ENCODE measurements at regions not wholly inside any gene's neighbourhood (a gene's known extent, or its start where the extent isn't known, plus 50 kb on each side); places are given as distances from the start of the nearest gene placed in this dataset.
"Not testable (repeated sequence)": the region's sequence is repeated elsewhere in the genome, so short reads cannot be mapped to it uniquely, and the experiment has no call there.

DNA sequence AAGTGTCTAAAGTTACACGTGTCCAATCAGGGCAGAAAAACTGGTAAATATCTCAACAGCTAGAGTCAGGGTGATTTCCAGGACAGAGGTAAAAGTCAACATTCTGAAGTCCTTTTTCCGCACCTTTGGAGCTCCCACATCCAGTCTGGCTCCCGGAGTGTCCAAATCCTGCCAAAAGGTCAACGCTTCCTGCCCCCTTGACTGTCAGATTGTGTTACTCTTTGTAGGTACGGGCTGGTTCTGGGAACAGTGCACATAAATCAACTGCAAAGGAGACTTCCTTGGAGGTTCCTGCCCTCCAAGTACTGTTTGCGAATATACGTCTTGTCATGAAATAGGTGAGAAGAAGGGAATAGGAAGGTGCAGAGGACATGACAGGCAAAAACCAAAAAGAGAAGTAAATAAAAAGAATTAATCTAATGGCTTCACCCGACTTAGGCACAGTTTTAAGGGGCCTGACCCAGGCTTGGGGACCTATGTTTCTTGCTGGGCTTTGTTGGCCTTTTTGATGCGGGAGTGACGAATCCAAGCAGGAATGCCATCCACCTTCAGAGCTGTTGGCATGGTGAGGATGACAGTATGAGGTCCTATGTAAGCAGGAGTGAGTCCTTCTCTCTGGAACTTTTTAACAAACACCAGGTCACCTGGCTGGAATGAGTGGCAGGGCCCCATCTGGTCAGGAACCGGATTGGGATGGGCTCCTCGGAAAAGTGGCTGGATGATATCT lies 155.4 kb downstream of the TRIM27 start:
- no peak for DNase-seq (ENCODE audit: low spot score)

DNA sequence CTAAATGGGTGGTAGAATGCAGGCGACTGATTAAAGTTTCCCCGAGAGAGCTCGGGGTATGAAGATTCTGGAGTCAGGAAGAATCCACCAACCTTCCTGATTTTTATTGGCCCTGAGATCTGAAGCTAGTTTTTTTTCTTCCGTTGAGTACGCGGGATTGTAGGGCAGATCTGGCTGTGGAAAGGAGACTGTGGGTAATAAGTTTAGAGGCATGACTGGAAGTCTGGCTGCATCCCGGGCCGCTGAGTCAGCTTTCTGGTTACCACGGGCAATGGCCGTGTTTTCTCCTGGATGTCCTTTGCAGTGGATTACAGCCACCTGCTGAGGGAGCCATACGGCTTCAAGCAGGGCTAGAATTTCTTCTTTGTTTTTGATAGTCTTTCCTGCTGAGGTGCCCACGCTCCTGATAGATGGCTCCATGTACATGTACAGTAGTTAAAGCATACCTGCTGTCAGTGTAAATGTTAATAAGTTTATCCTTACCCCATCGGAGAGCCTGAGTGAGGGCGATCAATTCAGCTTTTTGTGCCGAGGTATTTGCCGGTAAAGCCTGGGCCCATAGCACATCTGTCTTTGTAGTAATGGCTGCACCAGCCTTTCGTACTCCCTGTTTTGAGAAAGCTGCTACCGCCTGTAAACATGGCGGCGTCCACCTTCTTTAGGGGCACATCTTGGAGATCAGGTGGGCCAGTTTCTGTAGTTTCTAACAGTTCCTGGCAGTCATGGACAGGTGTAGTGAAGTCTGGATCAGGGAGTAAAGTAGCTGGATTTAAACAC lies 154.0 kb downstream of the TRIM27 start:
- DNase-seq (ENCODE audit: low spot score), result no peak

DNA sequence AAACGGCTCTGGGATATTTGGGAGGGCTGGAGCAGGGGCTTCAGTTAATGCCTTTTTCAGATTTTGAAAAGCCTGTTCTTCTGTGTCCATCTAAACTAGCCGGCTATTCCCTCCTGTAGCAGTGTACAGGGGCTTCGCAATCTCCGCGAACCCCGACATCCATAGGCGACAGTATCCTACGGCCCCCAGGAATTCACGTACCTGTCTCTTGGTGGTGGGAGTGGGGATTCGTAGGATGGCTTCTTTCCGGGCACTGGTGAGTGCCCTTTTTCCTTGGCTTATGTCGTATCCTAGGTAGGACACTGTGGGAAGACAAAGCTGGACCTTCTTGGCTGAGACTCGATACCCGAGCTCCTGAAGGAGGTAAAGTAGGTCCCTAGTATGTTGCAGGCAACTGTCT lies 153.1 kb downstream of the TRIM27 start:
- DNase-seq (ENCODE audit: low spot score), result no peak

DNA sequence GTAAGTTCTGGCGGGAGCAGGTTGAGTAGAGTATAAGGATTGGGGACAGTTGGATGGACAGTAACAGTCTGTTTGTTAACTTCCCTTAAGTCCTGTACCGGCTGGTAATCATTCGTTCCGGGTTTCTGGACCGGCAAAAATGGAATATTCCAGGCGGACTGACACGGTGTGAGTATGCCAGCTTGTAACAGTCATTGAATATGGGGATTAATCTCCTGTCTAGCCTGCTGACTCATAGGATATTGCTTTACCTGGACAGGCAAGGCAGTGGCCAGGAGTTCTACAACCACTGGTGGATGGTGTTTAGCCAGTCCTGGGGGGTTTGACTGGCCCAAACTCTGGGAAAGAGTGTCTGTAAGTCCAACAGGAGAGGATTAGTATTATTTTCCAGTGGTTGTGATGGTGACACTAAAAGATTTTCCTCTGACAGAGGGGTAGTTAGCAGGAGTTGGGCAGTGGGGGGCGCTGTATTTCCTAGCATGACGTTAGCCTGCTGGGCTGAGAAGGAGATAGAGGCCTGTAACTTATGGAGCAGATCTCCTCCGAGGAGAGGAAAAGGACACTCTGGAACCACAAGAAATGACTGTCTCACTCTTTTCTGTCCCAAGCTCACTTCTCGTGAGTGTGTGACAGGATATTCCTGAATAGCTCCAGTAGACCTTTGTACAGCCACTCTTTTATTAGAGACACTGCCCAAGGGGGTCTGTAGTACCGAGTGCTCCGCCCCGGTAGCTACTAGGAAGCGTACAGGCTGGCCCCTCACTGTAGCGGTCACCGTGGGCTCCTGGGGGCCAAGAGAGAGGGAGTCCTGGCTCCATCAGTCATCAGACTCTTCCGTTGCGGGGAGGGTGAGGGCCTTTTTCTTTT lies 152.2 kb downstream of the TRIM27 start:
- DNase-seq (ENCODE audit: low spot score), result peak; percentile 62

DNA sequence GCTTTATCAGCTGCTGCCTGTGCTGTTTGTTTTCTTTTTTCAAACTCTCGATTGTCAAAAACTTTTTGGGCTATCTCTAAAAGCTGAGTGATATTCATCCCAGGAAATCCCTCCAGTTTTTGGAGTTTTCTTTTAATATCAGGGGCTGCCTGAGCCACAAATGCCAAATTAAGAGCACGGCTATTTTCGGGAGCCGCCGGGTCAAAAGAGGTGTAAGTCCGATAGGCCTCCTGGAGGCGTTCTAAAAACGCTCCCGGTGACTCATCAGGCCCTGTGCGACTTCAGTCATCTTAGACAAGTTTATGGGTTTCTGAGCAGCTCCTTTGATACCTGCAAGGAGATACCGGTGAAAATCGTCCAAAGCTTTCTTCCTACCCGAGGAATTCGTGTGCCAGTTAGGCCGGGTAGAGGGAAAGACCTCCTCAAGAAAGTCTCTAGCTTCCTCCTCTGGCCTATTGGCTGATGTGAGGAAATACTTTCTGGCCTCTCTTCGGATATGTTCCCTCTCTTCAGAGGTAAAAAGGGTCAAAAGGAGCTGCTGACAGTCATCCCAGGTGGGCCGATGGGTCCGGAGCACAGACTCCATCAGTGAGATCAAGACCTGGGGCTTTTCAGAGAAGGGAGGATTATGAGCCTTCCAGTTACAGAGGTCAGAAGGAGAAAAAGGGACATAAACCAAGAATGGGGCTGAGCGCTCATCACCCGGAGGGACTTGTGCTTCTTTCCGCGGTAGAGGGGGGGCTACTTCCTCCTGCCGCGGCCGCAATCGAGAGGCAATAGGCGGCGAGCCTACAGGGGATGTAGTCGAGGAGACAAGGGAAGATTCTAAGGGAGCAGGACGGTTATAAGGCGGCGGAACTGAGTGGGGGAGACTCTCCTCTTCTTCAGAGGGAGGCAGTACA lies 151.1 kb downstream of the TRIM27 start:
- DNase-seq (ENCODE audit: low spot score), result no peak

DNA sequence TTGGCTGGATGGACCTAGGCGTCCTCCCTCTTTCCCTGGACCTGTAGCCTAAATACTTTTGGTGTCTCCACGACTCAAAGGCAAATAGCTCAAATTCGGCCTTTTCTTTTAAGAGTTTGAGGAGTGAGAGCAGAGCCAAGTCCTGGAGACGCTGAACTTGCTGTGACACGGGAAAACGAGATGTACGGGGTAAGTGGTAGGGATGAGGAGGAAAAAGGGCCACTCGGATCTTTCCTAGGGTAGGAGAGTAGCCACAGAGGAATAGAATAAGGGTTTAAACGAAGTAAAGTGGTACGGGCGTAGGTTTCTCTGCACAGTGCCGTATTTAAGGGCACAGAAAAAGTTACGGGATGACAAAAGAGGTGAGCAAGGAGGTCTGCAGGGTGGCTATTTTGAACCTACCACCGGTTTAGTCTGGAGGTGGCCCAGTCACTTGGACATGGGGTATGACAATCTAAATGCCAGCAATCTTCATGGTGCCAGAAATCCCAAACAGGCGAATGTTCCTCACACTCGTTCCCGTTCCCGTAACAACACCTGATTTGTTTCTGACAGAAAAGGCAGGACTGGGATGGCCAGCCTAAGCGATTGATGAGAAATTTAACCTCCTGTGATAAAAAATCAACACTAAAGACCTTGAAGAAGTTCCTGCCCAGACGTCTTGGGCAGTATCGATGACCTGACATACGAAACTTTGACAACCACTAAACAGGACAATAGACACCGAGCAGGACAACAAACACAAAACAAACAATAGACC lies 149.3 kb downstream of the TRIM27 start:
- no peak for DNase-seq (ENCODE audit: low spot score)

DNA sequence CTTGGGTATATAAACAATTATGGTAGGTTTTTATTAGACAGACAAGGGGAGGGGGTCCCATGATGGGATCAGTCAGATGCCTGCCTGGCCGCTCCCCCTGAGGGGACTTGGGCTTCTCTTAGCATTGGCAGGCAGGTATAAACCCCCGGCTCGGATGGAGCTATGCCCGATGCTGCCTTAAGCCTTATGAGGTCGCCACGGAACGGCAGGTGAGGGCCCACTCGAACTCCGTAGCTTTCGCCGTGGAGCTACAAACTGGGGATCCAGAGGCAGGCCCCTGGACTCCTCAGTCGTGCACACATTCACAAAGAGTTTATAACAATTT lies 148.8 kb downstream of the TRIM27 start:
- no peak for DNase-seq (ENCODE audit: low spot score)

DNA sequence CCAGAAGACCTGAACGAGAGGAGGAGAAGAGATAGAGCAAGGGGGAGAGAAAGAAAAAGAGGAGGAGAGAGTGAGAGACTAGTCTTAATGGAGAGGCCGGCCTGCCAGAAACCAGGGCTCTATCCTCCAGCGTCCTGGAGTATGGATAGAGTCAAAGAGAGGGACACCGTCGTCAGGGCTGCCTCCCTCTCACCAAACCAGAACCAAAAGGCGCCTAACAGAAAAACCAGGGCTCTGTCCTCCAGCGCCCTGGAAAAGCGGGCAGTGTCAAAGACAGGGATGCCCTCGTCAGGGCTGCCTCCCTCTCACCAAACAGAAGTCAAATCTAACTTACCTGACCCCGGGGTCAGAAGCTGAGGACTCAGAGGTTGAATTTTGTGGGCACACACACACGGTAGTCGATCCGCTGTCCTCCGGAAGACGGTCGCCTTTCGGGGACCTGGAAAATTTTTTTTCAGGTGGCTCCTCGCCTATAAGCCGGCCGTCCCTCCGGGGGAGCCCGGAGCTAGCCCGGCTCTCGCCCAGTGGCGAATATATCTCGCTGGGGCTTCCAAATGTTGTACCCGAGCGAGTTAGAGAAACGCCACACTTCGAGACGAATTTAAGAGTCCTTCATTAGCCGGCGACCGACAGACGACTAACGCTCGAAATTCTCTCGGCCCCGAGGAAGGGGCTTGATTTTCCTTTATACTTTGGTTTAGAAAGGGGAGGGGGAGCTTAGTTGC lies 148.2 kb downstream of the TRIM27 start:
- DNase-seq (ENCODE audit: low spot score), result no peak

DNA sequence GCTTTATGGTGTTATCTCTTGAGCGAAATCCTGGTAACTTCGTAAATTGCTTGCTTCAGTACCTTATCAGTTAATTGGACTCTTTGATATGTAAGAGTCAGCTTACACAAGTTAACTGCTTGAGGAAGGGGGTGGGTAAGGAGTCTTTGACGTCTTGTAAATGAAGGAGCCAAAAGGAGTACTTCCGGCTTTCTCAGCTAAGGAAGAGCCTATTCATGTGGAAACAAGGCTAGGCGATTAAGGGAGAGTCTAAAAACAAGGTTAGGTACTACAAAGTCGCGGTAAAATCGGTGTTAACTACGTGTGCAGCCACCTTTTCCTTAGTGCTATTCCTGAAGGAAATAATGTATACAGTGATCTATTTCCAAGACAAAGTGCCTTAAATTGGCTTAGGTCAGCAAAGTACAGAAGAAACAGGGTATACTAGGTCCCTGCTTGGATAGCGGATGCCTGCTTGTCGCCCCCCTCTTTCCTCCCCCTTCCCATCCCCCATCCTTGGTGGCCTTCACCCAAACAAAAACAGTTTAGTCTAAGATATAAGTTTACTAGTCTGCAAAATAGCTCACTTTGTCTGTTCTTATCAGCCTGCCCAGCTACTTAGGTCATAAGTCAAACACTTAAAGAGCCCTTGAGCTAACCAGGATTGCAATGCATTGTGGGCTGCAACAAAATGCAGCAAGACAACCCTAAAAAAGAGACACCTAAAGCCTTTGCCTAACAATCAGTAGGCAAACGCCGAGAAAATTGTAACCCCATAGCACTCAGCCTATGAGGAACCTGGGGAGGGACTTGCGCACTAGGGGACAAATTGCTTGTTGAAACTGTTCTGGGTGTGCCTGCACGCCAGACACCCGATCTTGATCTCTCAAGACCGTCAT lies 147.3 kb downstream of the TRIM27 start:
- no peak for DNase-seq (ENCODE audit: low spot score)

DNA sequence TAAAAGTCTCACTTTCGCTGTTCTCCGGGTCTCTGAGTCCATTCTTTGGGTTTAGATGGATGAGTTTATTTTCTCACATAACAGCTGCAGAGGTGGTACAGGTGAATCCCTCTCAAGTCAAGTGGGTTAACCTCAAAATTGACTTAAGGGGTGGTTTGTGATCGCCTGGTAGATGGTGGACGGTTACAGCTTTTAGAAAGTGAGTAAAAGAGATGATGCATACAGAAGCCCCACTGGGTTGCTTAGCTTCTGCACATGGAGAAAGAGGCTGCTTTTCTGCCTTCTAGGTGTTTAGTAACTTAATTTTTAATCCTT lies 146.7 kb downstream of the TRIM27 start:
- DNase-seq (ENCODE audit: low spot score), result no peak

DNA sequence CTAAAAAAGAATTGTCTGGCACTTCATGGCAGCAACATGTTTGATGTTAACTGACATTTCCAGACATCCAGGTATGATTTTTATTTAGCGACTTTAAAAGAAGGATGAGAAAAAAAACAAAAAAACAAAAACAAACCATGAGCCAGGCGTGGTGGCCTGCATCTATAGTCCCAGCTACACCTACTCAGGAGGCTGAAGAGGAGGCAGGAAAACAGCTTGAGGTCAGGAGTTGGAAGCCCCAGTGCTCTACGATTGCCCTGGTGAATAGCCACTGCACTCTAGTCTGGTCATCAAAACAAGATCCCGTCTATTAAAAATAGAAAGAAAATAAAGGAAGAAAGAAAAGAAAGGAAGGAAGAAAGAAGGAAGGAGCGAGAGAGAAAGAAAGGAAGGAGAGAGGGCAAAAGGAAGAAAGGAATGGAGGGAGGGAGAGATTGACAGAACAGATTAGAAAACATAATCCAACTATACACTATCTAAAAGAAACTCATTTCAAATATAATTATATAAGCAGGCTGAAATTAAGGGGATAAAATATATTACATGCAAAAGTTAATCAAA lies 141.6 kb downstream of the TRIM27 start:
- DNase-seq (ENCODE audit: low spot score), result no peak

DNA sequence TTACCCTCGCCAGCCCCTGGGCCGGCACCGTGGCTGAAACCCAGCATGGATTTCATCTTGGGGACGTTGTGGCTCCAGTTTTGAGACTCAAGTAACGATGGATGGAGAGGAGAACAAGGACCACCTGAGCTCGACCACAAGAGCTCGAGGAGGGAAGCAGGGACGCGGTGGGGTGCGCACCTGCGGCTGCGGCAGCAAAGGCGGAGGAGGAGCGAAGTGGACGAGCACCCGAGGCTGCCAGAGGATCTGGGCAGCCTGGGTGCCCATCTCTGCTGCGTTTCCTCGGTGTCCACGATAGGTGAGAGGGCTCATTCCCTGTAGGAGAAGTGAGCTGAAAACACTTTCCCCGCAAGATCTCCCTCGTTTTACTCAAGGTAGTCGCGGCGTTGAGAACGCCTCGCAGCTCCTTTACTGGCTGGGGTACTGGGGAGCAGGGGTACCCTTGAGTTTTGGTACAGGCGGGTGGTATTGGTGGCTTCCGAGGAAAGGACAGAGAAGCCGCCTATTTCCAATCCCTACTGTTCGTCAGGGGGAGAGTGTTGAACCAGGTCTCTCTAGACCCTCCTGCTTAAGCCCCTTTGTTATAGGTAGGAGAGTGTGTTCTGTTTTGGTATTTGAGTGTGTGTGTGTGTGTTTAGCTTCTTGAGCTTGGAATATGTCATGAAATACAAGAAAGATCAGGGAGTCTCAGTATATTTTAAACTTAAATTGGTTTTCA lies 137.7 kb downstream of the TRIM27 start:
- DNase-seq (ENCODE audit: low spot score), result no peak

DNA sequence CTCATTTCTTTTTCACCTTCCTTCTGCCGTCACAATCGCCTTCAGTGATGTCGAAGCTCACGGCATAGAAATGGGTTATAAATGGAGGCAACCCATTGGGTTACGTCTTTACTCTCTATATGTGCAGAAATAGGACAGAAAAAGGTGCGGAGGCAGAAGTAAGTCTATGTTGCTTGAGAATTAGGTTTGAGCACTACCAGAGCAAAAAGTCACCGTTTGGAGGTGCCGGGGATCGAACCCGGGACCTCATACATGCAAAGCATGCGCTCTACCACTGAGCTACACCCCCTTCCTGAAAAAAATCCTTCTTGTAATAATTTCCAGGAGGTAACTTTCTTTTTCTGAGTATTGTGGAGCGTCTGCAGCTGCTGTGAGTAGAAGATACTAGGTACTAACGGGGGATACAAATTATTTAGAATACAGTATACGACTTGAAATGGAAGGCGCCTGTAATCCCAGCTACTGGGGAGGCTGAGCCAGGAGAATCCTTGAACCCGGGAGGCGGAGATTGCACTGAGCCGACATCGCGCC lies 134.2 kb downstream of the TRIM27 start:
- peak; percentile 73 for DNase-seq (ENCODE audit: low spot score)

DNA sequence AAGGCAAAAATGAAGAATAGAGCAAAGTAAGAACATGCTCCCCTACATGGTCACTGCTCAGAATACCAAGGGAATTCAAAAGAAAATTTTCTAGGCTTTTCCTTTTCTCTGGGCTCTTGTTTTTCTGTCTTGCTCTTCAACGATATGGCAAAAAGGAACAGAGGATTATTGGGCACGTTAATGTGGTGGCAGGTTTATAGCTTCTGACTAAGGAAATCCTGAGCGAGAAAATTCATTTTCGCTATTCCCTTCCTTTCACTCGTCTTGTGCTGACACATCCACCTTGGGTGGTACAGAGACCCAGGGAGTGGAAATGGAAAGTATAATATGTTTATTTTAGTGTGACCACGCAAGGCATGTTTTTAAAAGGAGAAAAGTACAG lies 132.8 kb downstream of the TRIM27 start:
- no peak for DNase-seq (ENCODE audit: low spot score)

DNA sequence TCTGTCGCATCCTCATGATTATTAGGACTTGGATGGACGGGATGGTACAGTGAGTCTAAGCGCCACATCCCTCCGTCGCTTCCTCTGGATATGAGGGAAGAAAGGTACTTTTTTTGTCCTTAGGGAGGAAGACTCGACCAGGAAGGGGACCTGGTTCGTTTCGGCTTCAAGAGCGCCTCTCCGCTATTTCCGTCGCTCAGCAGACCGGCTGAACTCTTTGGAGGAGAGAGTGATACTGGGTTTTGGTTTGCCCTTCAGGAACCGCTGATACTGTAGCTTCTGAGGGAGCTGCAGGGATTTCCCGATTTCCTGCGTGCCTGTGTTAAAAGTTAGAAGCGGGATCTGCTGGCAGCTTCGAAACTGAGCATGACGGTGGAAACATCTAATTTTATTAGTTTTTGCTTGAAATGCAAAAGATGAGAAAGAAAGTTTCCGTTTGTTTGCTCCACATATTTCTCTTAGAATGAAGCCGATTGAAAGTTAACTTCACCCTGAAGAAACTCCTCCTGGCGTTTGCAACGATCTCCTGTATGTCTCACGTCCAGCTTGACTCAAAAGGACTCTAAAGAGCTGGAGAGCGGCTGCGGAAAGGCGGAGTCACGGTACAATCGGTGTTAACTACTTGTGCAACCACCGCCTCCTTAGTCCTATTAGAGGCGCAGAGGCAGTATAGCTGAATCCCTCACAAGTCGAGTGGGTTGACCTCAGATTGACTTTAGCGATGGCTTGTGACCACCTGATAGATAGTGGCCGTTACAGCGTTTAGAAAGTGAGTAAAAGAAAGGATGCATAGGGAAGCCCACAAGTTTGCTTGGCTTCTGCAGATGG lies 129.4 kb downstream of the TRIM27 start:
- DNase-seq (ENCODE audit: low spot score), result peak; percentile 74

DNA sequence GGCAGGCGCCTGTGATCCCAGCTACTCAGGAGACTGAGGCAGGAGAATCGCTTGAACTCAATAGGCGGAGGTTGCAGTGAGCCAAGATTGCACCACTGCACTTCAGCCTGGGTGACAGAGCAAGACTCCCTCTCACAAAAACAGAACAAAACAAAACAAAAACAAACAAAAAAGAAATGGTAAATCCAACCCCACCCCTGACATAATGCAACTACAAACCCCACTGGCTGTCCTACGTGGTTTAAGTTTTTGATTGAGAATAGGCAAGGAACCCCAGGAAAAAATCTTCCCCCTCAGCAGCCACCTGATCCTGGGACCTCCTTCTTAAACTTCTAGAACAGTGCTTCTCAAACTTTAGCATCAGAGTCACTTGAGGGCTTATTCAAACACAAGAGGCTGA lies 123.1 kb downstream of the TRIM27 start:
- DNase-seq (ENCODE audit: low spot score), result not testable (repeated sequence)
